Vagina (tissue), 2 donors: ENCODE measurements at regions not wholly inside any gene's neighbourhood (a gene's known extent, or its start where the extent isn't known, plus 50 kb on each side); places are given as distances from the start of the nearest gene placed in this dataset.

Experiments used
- POLR2A ChIP-seq, 2 donors: fragments of 450-650 bp; IDR thresholded peaks; one replicate each; pipeline ENCODE4 v1.6.1; 2017; ENCODE audit warnings: antibody characterized with exemption in 2 of 2, mild to moderate bottlenecking in 2 of 2, moderate library complexity in 2 of 2
- TF ChIP-seq, protein P1 (sequence below), 3 experiments: fragments of 450-650 bp in 2 of 3; fragments of 200-600 bp in 1 of 3; sonication (generic) in 1 of 3; IDR thresholded peaks; one replicate each; pipeline ENCODE4 v1.5.1; 2017 to 2019; ENCODE audit warnings: antibody characterized with exemption in 3 of 3, mild to moderate bottlenecking in 2 of 3, moderate library complexity in 2 of 3

DNA sequence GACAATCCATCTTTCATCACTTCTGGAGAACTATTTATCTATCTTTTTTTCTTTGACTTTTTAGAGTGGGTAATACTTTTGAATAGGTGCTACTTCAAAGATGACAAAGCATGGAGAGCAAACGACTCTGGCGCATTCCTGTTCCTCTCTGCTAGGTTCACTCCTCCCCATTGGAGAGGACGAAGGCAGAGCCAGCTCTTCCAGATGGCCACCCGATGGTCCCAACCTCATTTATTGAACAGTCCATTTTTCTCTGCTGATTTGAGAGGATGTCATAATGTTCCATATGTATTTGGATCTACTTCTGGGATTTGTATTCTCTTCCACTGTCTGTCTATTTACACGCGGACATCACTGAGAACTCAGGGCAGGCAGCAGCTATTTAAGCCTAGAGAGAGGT is 284.3 kb upstream of the CXCR4 start:
- TF ChIP-seq, protein P1, sequence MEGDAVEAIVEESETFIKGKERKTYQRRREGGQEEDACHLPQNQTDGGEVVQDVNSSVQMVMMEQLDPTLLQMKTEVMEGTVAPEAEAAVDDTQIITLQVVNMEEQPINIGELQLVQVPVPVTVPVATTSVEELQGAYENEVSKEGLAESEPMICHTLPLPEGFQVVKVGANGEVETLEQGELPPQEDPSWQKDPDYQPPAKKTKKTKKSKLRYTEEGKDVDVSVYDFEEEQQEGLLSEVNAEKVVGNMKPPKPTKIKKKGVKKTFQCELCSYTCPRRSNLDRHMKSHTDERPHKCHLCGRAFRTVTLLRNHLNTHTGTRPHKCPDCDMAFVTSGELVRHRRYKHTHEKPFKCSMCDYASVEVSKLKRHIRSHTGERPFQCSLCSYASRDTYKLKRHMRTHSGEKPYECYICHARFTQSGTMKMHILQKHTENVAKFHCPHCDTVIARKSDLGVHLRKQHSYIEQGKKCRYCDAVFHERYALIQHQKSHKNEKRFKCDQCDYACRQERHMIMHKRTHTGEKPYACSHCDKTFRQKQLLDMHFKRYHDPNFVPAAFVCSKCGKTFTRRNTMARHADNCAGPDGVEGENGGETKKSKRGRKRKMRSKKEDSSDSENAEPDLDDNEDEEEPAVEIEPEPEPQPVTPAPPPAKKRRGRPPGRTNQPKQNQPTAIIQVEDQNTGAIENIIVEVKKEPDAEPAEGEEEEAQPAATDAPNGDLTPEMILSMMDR (IDR thresholded peaks at IDR 0.05), result no peak
- TF ChIP-seq POLR2A (IDR thresholded peaks at IDR 0.05), result no peak
